IMR-90 (cell line): ENCODE measurements at regions not wholly inside any gene's neighbourhood (a gene's known extent, or its start where the extent isn't known, plus 50 kb on each side); places are given as distances from the start of the nearest gene placed in this dataset.

Experiments
- ATAC-seq: fragments of 200-7000 bp; cut with Tn5 transposase; 2 replicates; pipeline ENCODE4 v1.9.1; 2020; ENCODE audit warnings: low read depth, mild to moderate bottlenecking, moderate library complexity
- BruUV-seq: library from RNA; stranded (reverse); fragments of 400-500 nt; replicated peaks from 2 replicates; lab custom pipeline; 2021; lab: Mats Ljungman, UMichigan
- CTCF ChIA-PET: fragments of 300-600 bp; formaldehyde crosslinking; extraction: SDS; loops from one replicate; lab custom pipeline; 2021; ENCODE audit warnings: antibody characterized with exemption; lab: Yijun Ruan, JAX
- POLR2A ChIA-PET: fragments of 300-600 bp; sonication (Branson Sonifier 250); formaldehyde crosslinking; loops from one replicate; lab custom pipeline; 2022; ENCODE audit warnings: antibody characterized with exemption; ENCODE audit not compliant: unreplicated experiment; lab: Charles Lee
- DNase-seq: peaks from one replicate; pipeline ENCODE4 v3.0.0; 2013
- H2AFZ ChIP-seq: replicated peaks from 2 replicates; pipeline ENCODE3; 2013; ENCODE audit warnings: low read length, mild to moderate bottlenecking; ENCODE audit not compliant: poor library complexity
- H2AK5ac ChIP-seq: 2 replicates; pipeline ENCODE4 v1.6.1; 2013; ENCODE audit warnings: low read depth, low read length, inconsistent platforms
- H2AK9ac ChIP-seq: replicated peaks from 2 replicates; pipeline ENCODE3; 2013; ENCODE audit warnings: mild to moderate bottlenecking, low read depth, low read length, moderate library complexity; ENCODE audit not compliant: poor library complexity
- H2BK120ac ChIP-seq: 2 replicates; pipeline ENCODE4 v1.6.1; 2013; ENCODE audit warnings: low read depth, low read length, inconsistent platforms
- H2BK15ac ChIP-seq: 3 replicates; pipeline ENCODE4 v1.6.1; 2013; ENCODE audit warnings: low read depth, low read length, inconsistent platforms
- H2BK20ac ChIP-seq: 2 replicates; pipeline ENCODE4 v1.6.1; 2013; ENCODE audit warnings: low read depth, mild to moderate bottlenecking, inconsistent platforms, low read length, moderate library complexity
- H2BK5ac ChIP-seq: 2 replicates; pipeline ENCODE4 v1.6.1; 2013; ENCODE audit warnings: mild to moderate bottlenecking, low read depth, low read length, inconsistent platforms; ENCODE audit not compliant: poor library complexity, severe bottlenecking
- H3K14ac ChIP-seq: replicated peaks from 2 replicates; pipeline ENCODE4 v1.6.1; 2013; ENCODE audit warnings: low read depth, low read length, inconsistent platforms
- H3K18ac ChIP-seq: 2 replicates; pipeline ENCODE4 v1.6.1; 2013; ENCODE audit warnings: low read depth, low read length, control low read depth
- H3K23ac ChIP-seq: 2 replicates; pipeline ENCODE4 v1.6.1; 2013; ENCODE audit warnings: low read depth, low read length, inconsistent platforms
- H3K27ac ChIP-seq: 2 replicates; pipeline ENCODE4 v1.5.1; 2013; ENCODE audit warnings: mild to moderate bottlenecking, control low read depth, low read length; ENCODE audit not compliant: insufficient read depth
- H3K27me3 ChIP-seq: 2 replicates; pipeline ENCODE4 v1.6.1; 2013; ENCODE audit warnings: low read length; ENCODE audit not compliant: control insufficient read depth, insufficient read depth
- H3K36me3 ChIP-seq: 2 replicates; pipeline ENCODE4 v1.6.1; 2013; ENCODE audit warnings: low read length, mixed read lengths; ENCODE audit not compliant: control insufficient read depth, insufficient read depth
- H3K4ac ChIP-seq: 2 replicates; pipeline ENCODE4 v1.6.1; 2013; ENCODE audit warnings: low read depth, low read length, inconsistent platforms
- H3K4me1 ChIP-seq: 2 replicates; pipeline ENCODE4 v1.6.1; 2013; ENCODE audit warnings: low read length, mixed read lengths; ENCODE audit not compliant: control insufficient read depth, insufficient read depth
- H3K4me2 ChIP-seq: 2 replicates; pipeline ENCODE4 v1.6.1; 2013; ENCODE audit warnings: low read depth, mild to moderate bottlenecking, control low read depth, low read length, moderate library complexity
- H3K4me3 ChIP-seq: 2 replicates; pipeline ENCODE4 v1.5.1; 2013; ENCODE audit warnings: low read depth, mild to moderate bottlenecking, control low read depth, low read length, moderate library complexity; ENCODE audit not compliant: insufficient read depth
- H3K56ac ChIP-seq: 2 replicates; pipeline ENCODE4 v1.6.1; 2013; ENCODE audit warnings: low read length, inconsistent platforms; ENCODE audit not compliant: insufficient read depth; ENCODE audit errors: extremely low read depth
- H3K79me1 ChIP-seq, 2 experiments: 2 replicates each; pipeline ENCODE4 v1.6.1; 2013; ENCODE audit warnings: low read length in 2 of 2, inconsistent platforms in 1 of 2, low read depth in 1 of 2
- H3K9ac ChIP-seq: 2 replicates; pipeline ENCODE4 v1.6.1; 2013; ENCODE audit warnings: low read depth, low read length, control low read depth
- H3K9me1 ChIP-seq: 2 replicates; pipeline ENCODE4 v1.6.1; 2013; ENCODE audit warnings: low read length, inconsistent platforms; ENCODE audit not compliant: insufficient read depth
- H3K9me3 ChIP-seq: 2 replicates; pipeline ENCODE4 v1.6.1; 2013; ENCODE audit warnings: low read length; ENCODE audit not compliant: control insufficient read depth, insufficient read depth
- H4K20me1 ChIP-seq: 2 replicates; pipeline ENCODE4 v1.6.1; 2013; ENCODE audit warnings: low read length, inconsistent platforms; ENCODE audit not compliant: insufficient read depth
- H4K5ac ChIP-seq: 2 replicates; pipeline ENCODE4 v1.6.1; 2013; ENCODE audit warnings: mild to moderate bottlenecking, low read depth, low read length, control low read depth
- H4K8ac ChIP-seq, 2 experiments: 2 replicates each; pipeline ENCODE4 v1.6.1; 2013; ENCODE audit warnings: low read depth in 2 of 2, low read length in 2 of 2, control low read depth in 1 of 2, inconsistent platforms in 1 of 2
- H4K91ac ChIP-seq: 2 replicates; pipeline ENCODE4 v1.6.1; 2013; ENCODE audit warnings: low read depth, low read length, inconsistent platforms; ENCODE audit not compliant: insufficient read depth
- BHLHE40 ChIP-seq: fragments of 150-350 bp; IDR thresholded peaks from 2 replicates; pipeline ENCODE4 v1.6.1; 2016; ENCODE audit warnings: mild to moderate bottlenecking, low read depth, low read length
- CEBPB ChIP-seq: IDR thresholded peaks from 2 replicates; pipeline ENCODE4 v1.6.1; 2012; ENCODE audit warnings: low read depth, low read length, improper control_type of control experiment
- CHD1 ChIP-seq: IDR thresholded peaks from 2 replicates; pipeline ENCODE4 v1.6.1; 2012; ENCODE audit warnings: low read depth, low read length, improper control_type of control experiment
- CTCF ChIP-seq: conservative IDR thresholded peaks from 2 replicates; pipeline ENCODE4 v1.5.1; 2012; ENCODE audit warnings: mild to moderate bottlenecking, low read depth, low read length, improper control_type of control experiment
- ELK1 ChIP-seq: fragments of 150-350 bp; IDR thresholded peaks from 2 replicates; pipeline ENCODE4 v1.6.1; 2016; ENCODE audit warnings: low read depth, mild to moderate bottlenecking, low read length, moderate library complexity, borderline replicate concordance
- MAFK ChIP-seq: IDR thresholded peaks from 2 replicates; pipeline ENCODE4 v1.6.1; 2012; ENCODE audit warnings: low read depth, low read length, improper control_type of control experiment
- MAZ ChIP-seq: IDR thresholded peaks from 2 replicates; pipeline ENCODE4 v1.6.1; 2012; ENCODE audit warnings: low read depth, mild to moderate bottlenecking, low read length, improper control_type of control experiment, moderate library complexity, borderline replicate concordance
- MXI1 ChIP-seq: IDR thresholded peaks from 2 replicates; pipeline ENCODE4 v1.6.1; 2012; ENCODE audit warnings: low read depth, mild to moderate bottlenecking, low read length, moderate library complexity, borderline replicate concordance
- NFE2L2 ChIP-seq: fragments of 150-350 bp; IDR thresholded peaks from 2 replicates; pipeline ENCODE4 v1.6.1; 2016; ENCODE audit warnings: low read depth, mild to moderate bottlenecking, low read length
- POLR2A ChIP-seq: IDR thresholded peaks from 2 replicates; pipeline ENCODE4 v1.6.1; 2012; ENCODE audit warnings: mild to moderate bottlenecking, low read depth, low read length
- RAD21 ChIP-seq: IDR thresholded peaks from 2 replicates; pipeline ENCODE4 v1.6.1; 2012; ENCODE audit warnings: low read length, improper control_type of control experiment
- RCOR1 ChIP-seq: IDR thresholded peaks from 2 replicates; pipeline ENCODE4 v1.6.1; 2012; ENCODE audit warnings: mild to moderate bottlenecking, low read length, improper control_type of control experiment; ENCODE audit not compliant: insufficient replicate concordance
- RFX5 ChIP-seq: IDR thresholded peaks from 2 replicates; pipeline ENCODE4 v1.8.0; 2012; ENCODE audit warnings: low read depth, mild to moderate bottlenecking, low read length, moderate library complexity
- SMC3 ChIP-seq: fragments of 150-350 bp; IDR thresholded peaks from 2 replicates; pipeline ENCODE4 v1.6.1; 2016; ENCODE audit warnings: low read depth, mild to moderate bottlenecking, antibody characterized with exemption, low read length, moderate library complexity
- USF2 ChIP-seq: fragments of 150-350 bp; IDR thresholded peaks from 2 replicates; pipeline ENCODE4 v1.6.1; 2017; ENCODE audit warnings: mild to moderate bottlenecking, antibody characterized with exemption, low read length, low read depth
- WGBS, 2 experiments: methylation state at CpG; one replicate each; pipeline versions ENCODE4 v1.1.5 to v1.1.7; 2013; ENCODE audit warnings: missing lambda C conversion rate in 2 of 2; ENCODE audit not compliant: insufficient read length in 1 of 2; ENCODE audit errors: extremely low coverage in 2 of 2; 5-methylcytosine and 5-hydroxymethylcytosine counted together
- dilution Hi-C: fragments of 300-500 bp; cut with HindIII; formaldehyde crosslinking; loops from one replicate; pipeline ENCODE4 v1.14.3; 2018; ENCODE audit warnings: low sequenced_read_pairs; ENCODE audit not compliant: unreplicated experiment
- in situ Hi-C: fragments of 300-500 bp; cut with MboI; formaldehyde crosslinking; loops from 3 replicates; pipeline ENCODE4 v1.14.3; 2019; ENCODE audit warnings: low sequenced_read_pairs, inconsistent platforms, mixed read lengths
- intact Hi-C: fragments of 100-400 bp; cut with micrococcal nuclease; formaldehyde crosslinking; loops from 2 replicates; pipeline ENCODE4 v1.10.0; 2022

- H3K23ac ChIP-seq = peak overlapping the region; percentile 98
- peak overlapping the region; percentile 94 for H3K18ac ChIP-seq
- ATAC-seq (peak; percentile 7), DNase-seq (no peak)
- peak overlapping the region; percentile 99 for H4K91ac ChIP-seq
- dilution Hi-C loops = no loop called here
- TF ChIP-seq MAFK (no peak), POLR2A (no peak), BHLHE40 (no peak), CHD1 (no peak), USF2 (no peak), MAZ (no peak), CEBPB (no peak), SMC3 (no peak), ELK1 (no peak), NFE2L2 (no peak), MXI1 (no peak), RAD21 (no peak), RFX5 (no peak), RCOR1 (no peak), CTCF (no peak)
- in situ Hi-C loops = no loop called here
- peak overlapping the region; percentile 92; the same call in 2 of the 3 replicates for H2BK15ac ChIP-seq
- H4K8ac ChIP-seq = peak overlapping the region; percentile 92 to 98
- H3K36me3 ChIP-seq = no peaks in the 10 kb centered on the region
- H2BK120ac ChIP-seq = peak overlapping the region; percentile 94
- H3K4me2 ChIP-seq = peak overlapping the region; percentile 32; the same call in 1 of the 2 replicates
- H3K9me3 ChIP-seq = no peaks in the 10 kb centered on the region
- POLR2A ChIA-PET = no interaction called here
- H3K14ac ChIP-seq = peak overlapping the region; percentile 99
- H3K4me3 ChIP-seq = no peak overlapping the region
- peak overlapping the region; percentile 100 for H2BK5ac ChIP-seq
- H4K20me1 ChIP-seq = no peaks in the 10 kb centered on the region
- H3K79me1 ChIP-seq = 0 out of 4 replicates have a peak, but pooled peaks cover 0 to 4% of the 10 kb centered on the region in 2 experiments
- CTCF ChIA-PET = interaction anchor here (0.6 kb wide), 1 partner anchor 12 kb away, joined by 10 read pairs; no protein-coding TSS in a partner anchor
- no TSS peak for BruUV-seq
- peak overlapping the region; percentile 97 for H2AK9ac ChIP-seq
- H3K4ac ChIP-seq = peak overlapping the region; percentile 98
- H3K27me3 ChIP-seq = no peaks in the 10 kb centered on the region
- intact Hi-C loops = loop anchor here (10.0 kb wide), 2 partner anchors 163 to 553 kb away; no protein-coding TSS in a partner anchor
- H3K4me1 ChIP-seq = peaks cover 29% of the 10 kb centered on the region
- H2AFZ ChIP-seq = peak overlapping the region; percentile 83
- H3K9me1 ChIP-seq = peaks cover 22% of the 10 kb centered on the region
- H3K27ac ChIP-seq = peak overlapping the region; percentile 99
- peak overlapping the region; percentile 98 for H2AK5ac ChIP-seq
- H3K9ac ChIP-seq = peak overlapping the region; percentile 70
- no CpG with 5 or more reads among the region's 3 CpGs for WGBS, 2 experiments
- peak overlapping the region; percentile 95 for H4K5ac ChIP-seq
- peak overlapping the region; percentile 99 for H2BK20ac ChIP-seq
- peak overlapping the region; percentile 89 for H3K56ac ChIP-seq
These were observed 58.0 kb downstream of the KCNA5 start for GRCh38 chr12:5101686-5102085.
